Thoracic aorta (tissue), 2 donors: ENCODE measurements at regions not wholly inside any gene's neighbourhood (a gene's known extent, or its start where the extent isn't known, plus 50 kb on each side); places are given as distances from the start of the nearest gene placed in this dataset.

Experiments
- ATAC-seq: fragments of 150-250 bp; one replicate; pipeline ENCODE4 v1.8.0; 2017; ENCODE audit warnings: low read depth; ENCODE audit not compliant: insufficient number of reproducible peaks, low FRiP score
- DNase-seq: peaks from one replicate; pipeline ENCODE4 v3.0.0-alpha.2; 2020; ENCODE audit warnings: low spot score
- H3K27ac ChIP-seq, 2 donors: fragments of 200-600 bp; sonication (generic); 1 replicate in 1 of 2; 2 replicates in 1 of 2; pipeline ENCODE4 v1.5.1; 2016; ENCODE audit warnings: mild to moderate bottlenecking in 2 of 2, moderate library complexity in 2 of 2
- H3K27me3 ChIP-seq: fragments of 200-600 bp; sonication (generic); replicated peaks from 2 replicates; pipeline ENCODE4 v1.6.0; 2016; ENCODE audit warnings: mild to moderate bottlenecking; ENCODE audit not compliant: insufficient read depth
- H3K36me3 ChIP-seq: fragments of 200-600 bp; sonication (generic); one replicate; pipeline ENCODE4 v1.5.1; 2016
- H3K4me1 ChIP-seq, 2 donors: fragments of 200-600 bp; sonication (generic); 1 replicate in 1 of 2; 2 replicates in 1 of 2; pipeline versions ENCODE4 v1.5.1 to v1.6.0; 2016; ENCODE audit warnings: low read depth in 2 of 2, mild to moderate bottlenecking in 1 of 2; ENCODE audit not compliant: control insufficient read depth in 1 of 2
- H3K4me3 ChIP-seq: fragments of 200-600 bp; sonication (generic); 2 replicates; pipeline ENCODE4 v1.5.1; 2016; ENCODE audit warnings: mild to moderate bottlenecking
- H3K9me3 ChIP-seq: fragments of 200-600 bp; sonication (generic); 2 replicates; pipeline ENCODE4 v1.5.1; 2016
- TF ChIP-seq, protein P1 (sequence below): fragments of 200-600 bp; sonication (generic); IDR thresholded peaks from one replicate; pipeline ENCODE4 v1.5.1; 2019; ENCODE audit warnings: antibody characterized with exemption

DNA sequence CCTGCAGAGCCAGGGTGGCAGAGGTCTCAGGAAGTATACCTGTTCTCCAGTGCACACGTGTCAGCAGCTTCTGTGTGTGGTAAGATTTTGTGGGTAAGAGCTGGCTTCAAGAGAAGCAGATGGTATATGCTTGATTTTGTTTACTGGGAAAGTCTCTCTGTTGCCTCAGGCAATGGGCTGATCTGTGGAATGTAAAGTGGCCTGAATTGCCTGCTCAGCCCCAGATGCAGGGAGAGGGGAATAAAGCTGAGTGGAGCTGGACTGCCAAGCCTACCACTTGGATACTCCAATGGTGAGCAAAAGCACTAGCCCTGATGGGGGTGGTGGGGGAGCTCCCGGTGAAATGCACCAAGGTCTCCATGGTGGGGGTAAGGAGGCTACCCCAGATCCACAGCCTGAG, 156.1 kb downstream of the WDR11 start:
- H3K27me3 ChIP-seq = no peaks in the 10 kb centered on the region
- H3K36me3 ChIP-seq = no peaks in the 10 kb centered on the region
- no peak overlapping the region for H3K4me3 ChIP-seq
- DNase-seq = no peak
- no peak overlapping the region for H3K27ac ChIP-seq
- TF ChIP-seq, protein P1, sequence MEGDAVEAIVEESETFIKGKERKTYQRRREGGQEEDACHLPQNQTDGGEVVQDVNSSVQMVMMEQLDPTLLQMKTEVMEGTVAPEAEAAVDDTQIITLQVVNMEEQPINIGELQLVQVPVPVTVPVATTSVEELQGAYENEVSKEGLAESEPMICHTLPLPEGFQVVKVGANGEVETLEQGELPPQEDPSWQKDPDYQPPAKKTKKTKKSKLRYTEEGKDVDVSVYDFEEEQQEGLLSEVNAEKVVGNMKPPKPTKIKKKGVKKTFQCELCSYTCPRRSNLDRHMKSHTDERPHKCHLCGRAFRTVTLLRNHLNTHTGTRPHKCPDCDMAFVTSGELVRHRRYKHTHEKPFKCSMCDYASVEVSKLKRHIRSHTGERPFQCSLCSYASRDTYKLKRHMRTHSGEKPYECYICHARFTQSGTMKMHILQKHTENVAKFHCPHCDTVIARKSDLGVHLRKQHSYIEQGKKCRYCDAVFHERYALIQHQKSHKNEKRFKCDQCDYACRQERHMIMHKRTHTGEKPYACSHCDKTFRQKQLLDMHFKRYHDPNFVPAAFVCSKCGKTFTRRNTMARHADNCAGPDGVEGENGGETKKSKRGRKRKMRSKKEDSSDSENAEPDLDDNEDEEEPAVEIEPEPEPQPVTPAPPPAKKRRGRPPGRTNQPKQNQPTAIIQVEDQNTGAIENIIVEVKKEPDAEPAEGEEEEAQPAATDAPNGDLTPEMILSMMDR = no peak
- no peak for ATAC-seq
- no peaks in the 10 kb centered on the region for H3K4me1 ChIP-seq
- peaks cover 18% of the 10 kb centered on the region for H3K9me3 ChIP-seq

DNA sequence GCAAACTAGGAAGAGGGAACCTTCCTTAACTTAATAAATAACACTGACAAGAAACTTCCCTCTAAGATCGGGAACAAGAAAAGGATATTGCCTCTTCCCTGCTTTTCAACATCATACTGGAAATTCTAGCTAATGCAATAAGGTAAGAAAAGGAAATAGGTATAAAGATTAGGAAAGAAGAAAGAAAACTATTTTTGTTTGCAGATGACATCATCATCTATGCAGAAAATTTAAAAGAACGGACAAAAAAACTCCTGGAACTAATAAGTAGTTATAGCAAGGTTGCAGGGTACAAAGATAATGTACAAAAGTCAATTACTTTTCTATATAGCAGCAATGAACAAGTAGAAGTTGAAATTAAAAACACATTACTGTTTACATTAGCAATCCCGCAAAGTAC, 164.8 kb downstream of the WDR11 start:
- no peaks in the 10 kb centered on the region for H3K4me1 ChIP-seq
- H3K36me3 ChIP-seq = no peaks in the 10 kb centered on the region
- DNase-seq (no peak), ATAC-seq (no peak)
- H3K9me3 ChIP-seq = peaks cover 5% of the 10 kb centered on the region
- no peak overlapping the region for H3K27ac ChIP-seq
- no peaks in the 10 kb centered on the region for H3K27me3 ChIP-seq
- TF ChIP-seq, protein P1 = no peak
- no peak overlapping the region for H3K4me3 ChIP-seq

DNA sequence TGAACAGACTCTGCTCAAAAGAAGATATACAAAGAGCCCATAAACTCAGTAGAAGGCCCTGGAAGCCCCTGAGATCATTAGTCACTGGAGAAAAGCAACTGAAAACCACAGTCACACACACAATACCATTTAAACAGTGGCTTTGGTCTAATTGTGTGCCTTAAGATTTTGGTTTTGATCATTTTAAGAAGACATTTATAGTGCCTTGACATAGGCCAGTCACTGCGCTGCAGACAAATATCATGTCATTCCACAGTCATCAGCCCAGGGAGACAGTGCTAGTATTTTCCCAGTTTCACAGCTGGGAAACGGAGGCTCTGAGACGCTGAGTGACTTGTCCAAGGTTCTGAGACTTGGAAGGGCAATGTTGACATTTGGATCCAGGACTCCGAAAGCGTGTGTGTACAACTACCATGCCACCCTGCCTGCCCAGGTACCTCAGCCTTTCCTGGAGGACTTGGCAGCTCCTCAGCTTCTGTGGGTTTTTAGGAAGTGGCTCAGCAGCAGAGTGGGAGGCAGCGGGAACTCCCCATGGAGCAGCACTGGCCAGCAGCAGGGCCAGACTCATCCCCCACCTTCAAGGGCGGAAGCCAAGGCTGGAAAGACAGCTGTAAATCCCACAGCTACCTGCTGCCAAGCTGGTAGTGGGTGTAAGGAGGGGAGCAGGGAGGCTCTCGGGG, 173.9 kb downstream of the WDR11 start:
- no peak overlapping the region for H3K27ac ChIP-seq

DNA sequence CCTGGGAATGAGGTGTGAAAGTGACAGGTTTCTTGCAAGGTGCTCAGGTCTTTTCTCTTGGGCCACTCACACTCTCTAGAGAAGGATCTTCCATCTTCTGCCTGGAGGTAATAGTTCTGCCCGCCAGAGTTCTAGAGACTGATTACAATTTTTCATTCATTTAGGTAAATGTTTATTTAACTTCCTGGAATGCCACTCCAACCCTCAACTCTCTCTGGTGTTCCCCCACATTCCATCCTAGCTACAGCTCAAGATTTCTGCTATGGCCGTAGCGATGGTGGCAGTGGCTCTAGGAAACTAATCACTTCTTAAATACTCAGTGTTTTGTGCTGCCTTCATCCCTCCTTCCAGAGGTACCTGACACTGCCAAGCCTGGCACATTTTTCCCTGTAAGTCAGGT, 174.6 kb downstream of the WDR11 start:
- no peak overlapping the region for H3K4me3 ChIP-seq

More for the DNA sequence above, 173.9 kb downstream of the WDR11 start:
- Histone ChIP-seq H3K36me3 (no peaks in the 10 kb centered on the region), H3K27me3 (no peaks in the 10 kb centered on the region), H3K4me1 (no peaks in the 10 kb centered on the region), H3K4me3 (no peak overlapping the region), H3K9me3 (no peaks in the 10 kb centered on the region)
- ATAC-seq (no peak), DNase-seq (no peak)
- TF ChIP-seq, protein P1 = no peak

DNA sequence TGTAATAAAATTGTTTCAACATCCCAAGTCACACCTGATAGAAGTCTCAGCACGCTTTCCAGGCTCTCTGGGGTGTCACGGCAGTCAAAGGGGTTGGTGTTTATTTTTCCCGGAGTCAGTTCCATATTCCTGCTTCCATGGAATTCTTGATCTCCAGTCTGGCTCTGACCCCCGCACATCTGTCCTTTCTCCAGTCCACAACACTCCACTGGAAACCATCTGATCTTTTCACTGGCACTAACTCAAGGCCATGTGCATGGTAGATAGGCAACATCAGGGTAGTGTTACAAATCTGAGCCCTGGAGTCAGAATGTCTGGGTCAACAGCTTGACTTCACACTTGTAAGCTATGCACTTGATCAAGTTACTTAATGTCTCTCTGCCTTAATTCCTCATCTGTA, 176.2 kb downstream of the WDR11 start:
- Histone ChIP-seq H3K27me3 (no peaks in the 10 kb centered on the region), H3K27ac (no peak overlapping the region), H3K36me3 (no peaks in the 10 kb centered on the region), H3K4me1 (no peaks in the 10 kb centered on the region), H3K9me3 (no peaks in the 10 kb centered on the region), H3K4me3 (no peak overlapping the region)
- TF ChIP-seq, protein P1 = no peak
- DNase-seq (no peak), ATAC-seq (no peak)

More for the DNA sequence above, 174.6 kb downstream of the WDR11 start:
- DNase-seq (no peak), ATAC-seq (no peak)
- TF ChIP-seq, protein P1 = no peak
- Histone ChIP-seq H3K27ac (no peak overlapping the region), H3K9me3 (no peaks in the 10 kb centered on the region), H3K36me3 (no peaks in the 10 kb centered on the region), H3K27me3 (no peaks in the 10 kb centered on the region), H3K4me1 (no peaks in the 10 kb centered on the region)
